Dendritic cell treated with granulocyte-macrophage colony-stimulating factor and Interleukin-4, amounts not matched to agents 40 ng/mL and 50 ng/mL, for 4 days (primary cell): ENCODE measurements at regions not wholly inside any gene's neighbourhood (a gene's known extent, or its start where the extent isn't known, plus 50 kb on each side); places are given as distances from the start of the nearest gene placed in this dataset.
"Not testable (repeated sequence)": the region's sequence is repeated elsewhere in the genome, so short reads cannot be mapped to it uniquely, and the experiment has no call there.

Experiments used
- H3K27ac Mint-ChIP-seq: one replicate; pipeline ENCODE4 v1.8.0; 2022; ENCODE audit warnings: mild to moderate bottlenecking, mixed read lengths
- H3K27me3 Mint-ChIP-seq: one replicate; pipeline ENCODE4 v1.8.0; 2022; ENCODE audit warnings: mild to moderate bottlenecking, mixed read lengths
- H3K36me3 Mint-ChIP-seq: one replicate; pipeline ENCODE4 v1.8.0; 2022; ENCODE audit warnings: low read depth, mixed read lengths
- H3K4me1 Mint-ChIP-seq: one replicate; pipeline ENCODE4 v1.8.0; 2022; ENCODE audit warnings: low read depth, mixed read lengths
- H3K4me3 Mint-ChIP-seq: one replicate; pipeline ENCODE4 v1.8.0; 2022; ENCODE audit warnings: mild to moderate bottlenecking, moderate library complexity, mixed read lengths
- H3K9me3 Mint-ChIP-seq: one replicate; pipeline ENCODE4 v1.8.0; 2022; ENCODE audit warnings: mixed read lengths
- intact Hi-C: fragments of 100-400 bp; cut with micrococcal nuclease; formaldehyde crosslinking; loops from one replicate; pipeline ENCODE4 v1.15.0; 2022

- H3K4me3 Mint-ChIP-seq = no peak overlapping the region
- H3K9me3 Mint-ChIP-seq = no peaks in the 10 kb centered on the region
- intact Hi-C loops = no loop called here
- H3K4me1 Mint-ChIP-seq = no peaks in the 10 kb centered on the region
- no peak overlapping the region for H3K27ac Mint-ChIP-seq
- no peaks in the 10 kb centered on the region for H3K27me3 Mint-ChIP-seq
- no peaks in the 10 kb centered on the region for H3K36me3 Mint-ChIP-seq
Observed at GRCh38 chr12:76940671-76941445, 62.0 kb upstream of the CSRP2 start.

GRCh38 chr12:76939701-76940100, 60.9 kb upstream of the CSRP2 start:
- intact Hi-C loops = no loop called here
- H3K4me1 Mint-ChIP-seq = no peaks in the 10 kb centered on the region
- H3K36me3 Mint-ChIP-seq = no peaks in the 10 kb centered on the region
- no peaks in the 10 kb centered on the region for H3K27me3 Mint-ChIP-seq
- no peak overlapping the region for H3K4me3 Mint-ChIP-seq
- no peaks in the 10 kb centered on the region for H3K9me3 Mint-ChIP-seq
- no peak overlapping the region for H3K27ac Mint-ChIP-seq

DNA sequence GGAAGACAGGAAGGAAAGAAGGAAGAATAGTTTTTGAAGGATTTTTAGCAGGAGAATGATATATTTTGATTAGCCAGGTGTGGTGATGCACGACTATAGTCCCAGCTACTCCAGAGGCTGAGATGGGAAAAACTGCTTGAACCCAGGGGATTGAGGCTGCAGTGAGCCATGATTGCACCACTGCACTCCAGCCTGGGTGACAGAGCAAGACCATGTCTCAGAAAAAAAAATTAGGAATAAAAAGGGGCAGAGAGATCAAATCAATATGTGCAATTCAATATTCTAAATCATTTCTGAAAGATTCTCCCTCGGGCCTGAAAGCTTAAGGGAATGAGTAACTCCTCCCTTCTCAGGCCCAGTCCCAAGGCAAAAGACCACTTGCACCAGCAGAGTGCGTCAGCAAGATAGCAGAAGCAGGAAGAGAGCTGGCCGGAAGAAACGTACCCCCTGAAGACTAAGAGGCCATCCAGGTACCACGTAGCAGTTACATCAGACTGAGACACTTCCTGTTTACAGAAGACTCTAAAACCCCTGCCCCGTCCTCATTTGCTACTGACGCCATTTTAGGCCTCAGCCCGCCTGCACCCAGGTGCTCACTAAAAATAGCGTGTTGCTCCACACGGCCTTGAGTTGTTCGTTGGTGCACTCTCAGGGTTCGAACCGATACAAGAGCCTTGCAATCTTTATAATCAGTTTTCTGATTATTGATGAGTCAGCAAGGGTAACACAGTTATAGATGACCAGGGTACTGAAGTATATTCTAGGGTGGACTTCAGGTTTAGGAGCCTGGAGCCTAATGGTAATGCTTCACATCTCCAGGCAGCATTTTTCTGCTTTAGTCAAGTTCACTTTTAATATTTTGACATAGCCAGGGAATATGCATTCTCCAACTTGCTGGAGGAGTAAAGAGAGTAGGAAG, 57.7 kb upstream of the CSRP2 start:
- Mint-ChIP-seq H3K36me3 (no peaks in the 10 kb centered on the region), H3K4me3 (no peak overlapping the region), H3K9me3 (no peaks in the 10 kb centered on the region), H3K27ac (no peak overlapping the region), H3K27me3 (no peaks in the 10 kb centered on the region), H3K4me1 (no peaks in the 10 kb centered on the region)
- intact Hi-C loops = no loop called here

GRCh38 chr12:76933392-76933791, 54.6 kb upstream of the CSRP2 start:
- H3K4me1 Mint-ChIP-seq, H3K36me3 Mint-ChIP-seq, intact Hi-C loops, H3K4me3 Mint-ChIP-seq, H3K27me3 Mint-ChIP-seq, H3K9me3 Mint-ChIP-seq, H3K27ac Mint-ChIP-seq: not testable (repeated sequence)

DNA sequence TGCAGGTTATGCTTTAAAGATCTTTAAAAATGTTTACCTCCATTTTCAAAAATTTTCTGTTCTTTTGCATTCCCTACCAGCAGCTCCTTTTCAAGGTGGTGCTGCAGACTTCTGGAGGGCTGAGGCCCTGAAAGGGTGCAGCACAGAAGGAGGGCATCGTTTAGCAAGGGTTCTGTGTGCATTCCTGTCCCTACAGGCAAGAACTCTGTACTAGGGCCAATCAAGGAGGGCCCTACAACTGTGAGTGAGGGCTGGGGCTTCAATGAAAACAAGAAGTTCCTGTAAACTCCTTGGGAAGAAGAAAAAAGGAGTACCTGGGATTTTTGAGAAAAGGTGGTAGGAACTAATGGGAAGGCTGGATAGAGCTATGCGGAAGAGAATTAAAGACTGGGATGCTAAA, 50.7 kb upstream of the CSRP2 start:
- no peaks in the 10 kb centered on the region for H3K4me1 Mint-ChIP-seq
- H3K27me3 Mint-ChIP-seq = no peaks in the 10 kb centered on the region
- no peaks in the 10 kb centered on the region for H3K9me3 Mint-ChIP-seq
- intact Hi-C loops = loop anchor here (5.0 kb wide), 1 partner anchor 307 kb away; no protein-coding TSS in a partner anchor
- no peaks in the 10 kb centered on the region for H3K36me3 Mint-ChIP-seq
- no peak overlapping the region for H3K4me3 Mint-ChIP-seq
- no peak overlapping the region for H3K27ac Mint-ChIP-seq
